ENCODE measurements at regions not wholly inside any gene's neighbourhood (a gene's known extent, or its start where the extent isn't known, plus 50 kb on each side); places are given as distances from the start of the nearest gene placed in this dataset.

DNA sequence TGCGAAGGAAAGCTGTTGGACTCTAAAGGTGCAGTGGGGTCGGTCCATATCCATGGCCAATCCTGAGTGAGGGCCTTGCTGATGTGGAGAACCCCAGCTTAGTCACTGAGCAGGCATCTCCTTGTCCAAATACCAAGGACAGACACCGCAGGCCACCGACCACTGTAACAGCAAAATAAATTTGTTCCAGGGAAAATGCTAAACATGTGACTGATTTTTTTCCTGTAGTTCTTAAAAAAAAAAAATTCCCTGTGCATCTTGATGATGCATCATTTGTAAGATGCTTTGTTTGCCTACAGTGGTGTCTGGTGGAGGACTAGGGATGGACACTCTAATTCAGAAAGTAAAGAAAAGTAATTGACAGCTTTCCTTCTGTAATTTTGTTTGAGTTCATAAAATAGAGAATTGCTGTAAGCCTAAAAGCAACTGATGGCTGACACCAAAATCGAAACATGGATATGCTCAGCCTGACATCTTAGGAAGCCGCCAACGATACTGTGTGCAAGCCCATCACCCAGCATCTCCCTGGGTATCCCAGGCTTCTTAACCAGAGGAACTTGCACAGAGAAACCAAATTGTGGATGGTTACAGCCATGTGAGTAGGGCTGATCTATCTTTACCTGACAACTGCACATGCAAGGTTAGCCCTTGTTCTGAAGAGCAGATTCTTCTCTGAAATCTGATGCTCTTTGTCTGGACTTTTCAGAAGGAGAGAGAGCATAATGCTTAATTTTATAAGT, 188.6 kb downstream of the ARL4C start:
- H4K20me1 ChIP-seq (ENCODE audit: insufficient read depth, low read length), result no peaks in the 10 kb centered on the region
- H3K36me3 ChIP-seq (ENCODE audit: insufficient read depth, low read length), result no peaks in the 10 kb centered on the region
- H3K4me3 ChIP-seq (ENCODE audit: insufficient read depth, low read length), result no peak overlapping the region
- no peaks in the 10 kb centered on the region for H3K9me3 ChIP-seq (ENCODE audit: low read depth, low read length)
- DNase-seq (ENCODE audit: insufficient read length, low spot score, missing footprints), result no peak
- H3K4me1 ChIP-seq (ENCODE audit: insufficient read depth, low read length), result peaks cover 29% of the 10 kb centered on the region
- peak overlapping the region; percentile 67 for H3K4me2 ChIP-seq (ENCODE audit: insufficient read depth, low read length)
- no peaks in the 10 kb centered on the region for H3K27me3 ChIP-seq (ENCODE audit: insufficient read depth, low read length)
- H3K27ac ChIP-seq (ENCODE audit: low read depth, low read length), result peak overlapping the region; percentile 97
- H3K79me2 ChIP-seq (ENCODE audit: insufficient read depth, low read length), result no peaks in the 10 kb centered on the region
- TF ChIP-seq, protein P1, sequence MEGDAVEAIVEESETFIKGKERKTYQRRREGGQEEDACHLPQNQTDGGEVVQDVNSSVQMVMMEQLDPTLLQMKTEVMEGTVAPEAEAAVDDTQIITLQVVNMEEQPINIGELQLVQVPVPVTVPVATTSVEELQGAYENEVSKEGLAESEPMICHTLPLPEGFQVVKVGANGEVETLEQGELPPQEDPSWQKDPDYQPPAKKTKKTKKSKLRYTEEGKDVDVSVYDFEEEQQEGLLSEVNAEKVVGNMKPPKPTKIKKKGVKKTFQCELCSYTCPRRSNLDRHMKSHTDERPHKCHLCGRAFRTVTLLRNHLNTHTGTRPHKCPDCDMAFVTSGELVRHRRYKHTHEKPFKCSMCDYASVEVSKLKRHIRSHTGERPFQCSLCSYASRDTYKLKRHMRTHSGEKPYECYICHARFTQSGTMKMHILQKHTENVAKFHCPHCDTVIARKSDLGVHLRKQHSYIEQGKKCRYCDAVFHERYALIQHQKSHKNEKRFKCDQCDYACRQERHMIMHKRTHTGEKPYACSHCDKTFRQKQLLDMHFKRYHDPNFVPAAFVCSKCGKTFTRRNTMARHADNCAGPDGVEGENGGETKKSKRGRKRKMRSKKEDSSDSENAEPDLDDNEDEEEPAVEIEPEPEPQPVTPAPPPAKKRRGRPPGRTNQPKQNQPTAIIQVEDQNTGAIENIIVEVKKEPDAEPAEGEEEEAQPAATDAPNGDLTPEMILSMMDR (IDR thresholded peaks at IDR 0.05; ENCODE audit: extremely low read depth, low read depth, low read length), result peak; percentile 45
- no peak overlapping the region for H2AFZ ChIP-seq (ENCODE audit: low read length)

DNA sequence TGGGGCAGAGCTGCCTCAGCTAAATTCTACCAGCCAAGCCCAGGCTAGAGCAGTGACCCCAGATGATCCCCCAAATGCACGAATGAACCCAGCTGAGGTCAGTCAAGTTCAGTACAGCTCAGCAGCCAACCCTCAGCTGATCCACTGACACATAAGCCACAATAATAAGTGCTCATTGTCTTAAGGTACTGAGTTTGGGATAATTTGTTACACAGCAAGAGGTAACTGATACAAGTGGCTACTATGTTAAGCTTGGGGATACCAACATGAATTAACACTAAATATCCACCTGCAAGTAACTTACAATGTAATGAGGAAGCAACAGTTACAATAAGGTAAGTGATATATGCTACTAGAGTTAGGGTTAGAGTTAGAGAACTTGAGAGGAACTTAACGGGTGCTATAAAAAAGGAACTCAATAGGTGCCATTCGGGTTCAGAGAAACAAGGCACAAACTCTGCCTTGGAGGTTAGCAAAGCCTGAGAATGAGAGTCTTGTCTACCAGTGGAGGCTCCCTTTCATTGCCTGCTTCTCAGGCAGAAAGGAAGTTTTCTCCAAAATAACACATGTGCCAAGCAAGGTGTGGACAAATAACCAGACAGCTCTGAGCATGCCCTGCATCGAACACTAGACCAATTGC, 189.4 kb downstream of the ARL4C start:
- no peak overlapping the region for H2AFZ ChIP-seq (ENCODE audit: low read length)
- no peaks in the 10 kb centered on the region for H3K79me2 ChIP-seq (ENCODE audit: insufficient read depth, low read length)
- H3K4me1 ChIP-seq (ENCODE audit: insufficient read depth, low read length), result peaks cover 29% of the 10 kb centered on the region
- H3K27ac ChIP-seq (ENCODE audit: low read depth, low read length), result peak overlapping the region; percentile 97
- TF ChIP-seq, protein P1 (IDR thresholded peaks at IDR 0.05; ENCODE audit: extremely low read depth, low read depth, low read length), result no peak
- no peaks in the 10 kb centered on the region for H4K20me1 ChIP-seq (ENCODE audit: insufficient read depth, low read length)
- H3K36me3 ChIP-seq (ENCODE audit: insufficient read depth, low read length), result no peaks in the 10 kb centered on the region
- no peak overlapping the region for H3K4me3 ChIP-seq (ENCODE audit: insufficient read depth, low read length)
- H3K4me2 ChIP-seq (ENCODE audit: insufficient read depth, low read length), result no peak overlapping the region
- no peaks in the 10 kb centered on the region for H3K9me3 ChIP-seq (ENCODE audit: low read depth, low read length)
- no peak for DNase-seq (ENCODE audit: insufficient read length, low spot score, missing footprints)
- no peaks in the 10 kb centered on the region for H3K27me3 ChIP-seq (ENCODE audit: insufficient read depth, low read length)

DNA sequence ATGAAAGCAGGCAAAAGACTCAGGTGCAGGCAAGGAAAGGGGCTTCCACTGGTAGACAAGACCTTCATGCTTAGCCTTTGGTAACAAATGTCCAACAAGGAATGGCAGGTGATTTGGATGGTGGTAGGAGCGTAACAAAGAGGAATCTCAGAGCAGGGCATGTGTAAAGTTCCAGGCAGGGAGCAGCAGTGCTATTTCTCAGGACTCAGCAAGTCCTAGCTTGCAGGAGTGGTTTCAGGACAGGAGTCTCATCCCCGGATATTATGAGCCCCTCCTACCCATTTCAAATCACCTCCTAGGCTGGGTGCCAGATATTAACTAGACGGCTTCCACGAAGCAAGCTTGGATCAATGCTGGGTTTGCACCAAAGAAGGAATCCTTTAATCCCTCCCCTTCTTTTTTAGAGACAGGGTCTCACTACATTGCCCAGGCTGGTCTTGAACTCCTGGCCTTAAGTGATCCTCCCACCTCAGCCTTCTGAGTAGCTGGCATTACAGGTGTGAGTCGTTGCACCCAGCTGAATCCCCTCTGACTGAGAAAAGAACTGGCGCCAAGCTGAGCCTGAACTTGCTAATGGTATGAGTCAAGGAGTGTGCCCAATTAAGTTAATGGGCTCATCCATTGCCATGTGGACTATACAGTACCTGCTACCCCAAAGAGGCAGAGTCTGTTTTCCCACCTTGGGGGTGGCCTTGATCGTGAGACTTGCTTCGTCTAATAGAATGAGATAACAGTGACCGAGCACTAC, 190.3 kb downstream of the ARL4C start:
- Histone ChIP-seq H3K27me3 (ENCODE audit: insufficient read depth, low read length) (no peaks in the 10 kb centered on the region), H3K4me1 (ENCODE audit: insufficient read depth, low read length) (peaks cover 29% of the 10 kb centered on the region), H3K9me3 (ENCODE audit: low read depth, low read length) (no peaks in the 10 kb centered on the region), H2AFZ (ENCODE audit: low read length) (no peak overlapping the region), H3K79me2 (ENCODE audit: insufficient read depth, low read length) (no peaks in the 10 kb centered on the region), H3K36me3 (ENCODE audit: insufficient read depth, low read length) (no peaks in the 10 kb centered on the region), H3K4me3 (ENCODE audit: insufficient read depth, low read length) (no peak overlapping the region), H3K27ac (ENCODE audit: low read depth, low read length) (no peak overlapping the region), H4K20me1 (ENCODE audit: insufficient read depth, low read length) (no peaks in the 10 kb centered on the region), H3K4me2 (ENCODE audit: insufficient read depth, low read length) (no peak overlapping the region)
- peak; percentile 30 for DNase-seq (ENCODE audit: insufficient read length, low spot score, missing footprints)
- TF ChIP-seq, protein P1 (IDR thresholded peaks at IDR 0.05; ENCODE audit: extremely low read depth, low read depth, low read length), result no peak

DNA sequence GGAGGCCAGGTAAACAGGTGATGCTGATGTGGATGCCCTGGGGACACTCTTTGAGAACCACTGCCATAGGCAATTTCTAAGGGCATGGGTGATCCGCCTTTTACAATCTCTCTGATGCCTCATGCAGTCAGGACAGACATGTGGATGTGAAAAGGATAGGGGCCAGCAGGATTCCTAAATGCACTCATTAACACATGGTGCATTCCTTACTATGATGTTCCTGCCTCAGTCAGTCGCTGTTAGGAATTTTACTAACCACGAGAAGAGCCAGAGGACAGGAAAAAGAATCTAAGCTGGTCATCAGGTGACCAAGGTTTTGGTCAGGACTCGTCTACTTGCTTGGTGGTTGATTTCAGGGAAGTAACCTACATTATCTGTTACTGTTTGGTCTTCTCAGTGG, 191.0 kb downstream of the ARL4C start:
- TF ChIP-seq, protein P1 (IDR thresholded peaks at IDR 0.05; ENCODE audit: extremely low read depth, low read depth, low read length), result no peak
- H3K4me2 ChIP-seq (ENCODE audit: insufficient read depth, low read length), result no peak overlapping the region
- H3K4me1 ChIP-seq (ENCODE audit: insufficient read depth, low read length), result peaks cover 29% of the 10 kb centered on the region
- no peaks in the 10 kb centered on the region for H3K27me3 ChIP-seq (ENCODE audit: insufficient read depth, low read length)
- no peak overlapping the region for H2AFZ ChIP-seq (ENCODE audit: low read length)
- no peak overlapping the region for H3K4me3 ChIP-seq (ENCODE audit: insufficient read depth, low read length)
- no peaks in the 10 kb centered on the region for H3K9me3 ChIP-seq (ENCODE audit: low read depth, low read length)
- H3K79me2 ChIP-seq (ENCODE audit: insufficient read depth, low read length), result no peaks in the 10 kb centered on the region
- H3K36me3 ChIP-seq (ENCODE audit: insufficient read depth, low read length), result no peaks in the 10 kb centered on the region
- H4K20me1 ChIP-seq (ENCODE audit: insufficient read depth, low read length), result no peaks in the 10 kb centered on the region
- no peak for DNase-seq (ENCODE audit: insufficient read length, low spot score, missing footprints)
- no peak overlapping the region for H3K27ac ChIP-seq (ENCODE audit: low read depth, low read length)
